ENCODE measurements at regions not wholly inside any gene's neighbourhood (a gene's known extent, or its start where the extent isn't known, plus 50 kb on each side); places are given as distances from the start of the nearest gene placed in this dataset.

- DNase-seq, result no peak
- H3K27me3 Mint-ChIP-seq, result no peaks in the 10 kb centered on the region
- peak; percentile 34 for ATAC-seq (ENCODE audit: low read depth)
- CTCF ChIA-PET, result no interaction called here
- H3K36me3 Mint-ChIP-seq (ENCODE audit: low read depth), result no peaks in the 10 kb centered on the region
- H3K4me1 Mint-ChIP-seq, result peaks cover 25% of the 10 kb centered on the region
- POLR2A ChIA-PET, result no interaction called here
- intact Hi-C loops (cut with micrococcal nuclease), result no loop called here
- no peak for TF ChIP-seq CTCF (IDR thresholded peaks at IDR 0.05)
- H3K9me3 Mint-ChIP-seq, result peaks cover 5% of the 10 kb centered on the region
- H3K4me3 Mint-ChIP-seq, result no peak overlapping the region
- H3K27ac Mint-ChIP-seq, result no peak overlapping the region
Observed at GRCh38 chr5:56350597-56351170, 117.6 kb upstream of the ANKRD55 start.

GRCh38 chr5:56350011-56350596 is 117.0 kb upstream of the ANKRD55 start:
- no peaks in the 10 kb centered on the region for H3K36me3 Mint-ChIP-seq (ENCODE audit: low read depth)
- ChIA-PET CTCF (no interaction called here), POLR2A (no interaction called here)
- TF ChIP-seq CTCF (IDR thresholded peaks at IDR 0.05), result no peak
- H3K27me3 Mint-ChIP-seq, result no peaks in the 10 kb centered on the region
- H3K27ac Mint-ChIP-seq, result no peak overlapping the region
- DNase-seq (no peak), ATAC-seq (ENCODE audit: low read depth) (no peak)
- peaks cover 6% of the 10 kb centered on the region for H3K9me3 Mint-ChIP-seq
- intact Hi-C loops (cut with micrococcal nuclease), result no loop called here
- no peak overlapping the region for H3K4me3 Mint-ChIP-seq
- H3K4me1 Mint-ChIP-seq, result peaks cover 31% of the 10 kb centered on the region

GRCh38 chr5:56349461-56349860 is 116.3 kb upstream of the ANKRD55 start:
- Mint-ChIP-seq H3K4me1 (peaks cover 38% of the 10 kb centered on the region), H3K4me3 (no peak overlapping the region), H3K27me3 (no peaks in the 10 kb centered on the region), H3K27ac (no peak overlapping the region), H3K9me3 (peaks cover 6% of the 10 kb centered on the region), H3K36me3 (ENCODE audit: low read depth) (no peaks in the 10 kb centered on the region)
- intact Hi-C loops (cut with micrococcal nuclease), result loop anchor here (5.0 kb wide), 1 partner anchor 63 kb away; no protein-coding TSS in a partner anchor
- ChIA-PET POLR2A (no interaction called here), CTCF (no interaction called here)
- ATAC-seq (ENCODE audit: low read depth), result no peak
- TF ChIP-seq CTCF (IDR thresholded peaks at IDR 0.05), result no peak
- DNase-seq, result no peak

GRCh38 chr5:56346741-56347535 is 113.8 kb upstream of the ANKRD55 start:
- no peak for DNase-seq
- no peak for TF ChIP-seq CTCF (IDR thresholded peaks at IDR 0.05)
- H3K36me3 Mint-ChIP-seq (ENCODE audit: low read depth), result no peaks in the 10 kb centered on the region
- POLR2A ChIA-PET, result interaction anchor here (0.7 kb wide), 1 partner anchor 246 kb away, joined by 6 read pairs; no protein-coding TSS in a partner anchor
- no peak for ATAC-seq (ENCODE audit: low read depth)
- peaks cover 53% of the 10 kb centered on the region for H3K4me1 Mint-ChIP-seq
- H3K27me3 Mint-ChIP-seq, result no peaks in the 10 kb centered on the region
- H3K27ac Mint-ChIP-seq, result no peak overlapping the region
- peaks cover 6% of the 10 kb centered on the region for H3K9me3 Mint-ChIP-seq
- intact Hi-C loops (cut with micrococcal nuclease), result loop anchor here (5.0 kb wide), 1 partner anchor 65 kb away; no protein-coding TSS in a partner anchor
- H3K4me3 Mint-ChIP-seq, result no peak overlapping the region
- CTCF ChIA-PET, result no interaction called here

GRCh38 chr5:56346044-56346710 is 113.0 kb upstream of the ANKRD55 start:
- no peak overlapping the region for H3K27ac Mint-ChIP-seq
- no peak for TF ChIP-seq CTCF (IDR thresholded peaks at IDR 0.05)
- H3K9me3 Mint-ChIP-seq, result peaks cover 6% of the 10 kb centered on the region
- intact Hi-C loops (cut with micrococcal nuclease), result loop anchor here (5.0 kb wide), 1 partner anchor 66 kb away; no protein-coding TSS in a partner anchor
- H3K4me3 Mint-ChIP-seq, result no peak overlapping the region
- DNase-seq (no peak), ATAC-seq (ENCODE audit: low read depth) (no peak)
- POLR2A ChIA-PET, result no interaction called here
- H3K36me3 Mint-ChIP-seq (ENCODE audit: low read depth), result no peaks in the 10 kb centered on the region
- peaks cover 57% of the 10 kb centered on the region for H3K4me1 Mint-ChIP-seq
- CTCF ChIA-PET, result no interaction called here
- no peaks in the 10 kb centered on the region for H3K27me3 Mint-ChIP-seq

Data from activated B cell treated with CpG ODN at 0.5 μM for 24 hours (primary cell).